Vagina (tissue), 2 donors: ENCODE measurements at regions not wholly inside any gene's neighbourhood (a gene's known extent, or its start where the extent isn't known, plus 50 kb on each side); places are given as distances from the start of the nearest gene placed in this dataset.

Experiments used
- POLR2A ChIP-seq, 2 donors: fragments of 450-650 bp; IDR thresholded peaks; one replicate each; pipeline ENCODE4 v1.6.1; 2017; ENCODE audit warnings: antibody characterized with exemption in 2 of 2, mild to moderate bottlenecking in 2 of 2, moderate library complexity in 2 of 2
- TF ChIP-seq, protein P1 (sequence below), 3 experiments: fragments of 450-650 bp in 2 of 3; fragments of 200-600 bp in 1 of 3; sonication (generic) in 1 of 3; IDR thresholded peaks; one replicate each; pipeline ENCODE4 v1.5.1; 2017 to 2019; ENCODE audit warnings: antibody characterized with exemption in 3 of 3, mild to moderate bottlenecking in 2 of 3, moderate library complexity in 2 of 3

DNA sequence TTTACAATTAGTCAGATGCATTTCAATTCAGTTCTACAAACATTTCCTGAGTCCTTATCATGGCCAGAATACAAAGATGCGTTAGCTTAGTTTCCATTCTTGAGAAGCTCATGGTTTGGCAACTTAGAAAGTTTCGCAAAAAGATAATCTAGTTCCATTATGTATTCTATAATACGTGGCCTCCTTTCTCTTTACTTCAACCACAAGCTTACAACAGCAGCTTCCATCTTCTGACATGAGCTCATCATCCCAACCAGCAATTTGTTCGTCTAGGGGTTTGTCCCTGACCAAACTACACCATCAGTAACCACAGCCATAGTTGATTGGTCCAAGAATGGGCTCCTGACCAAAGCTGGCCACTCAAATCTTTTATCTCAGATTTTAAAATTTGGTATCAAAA lies 267.6 kb upstream of the TBC1D5 start:
- TF ChIP-seq, protein P1, sequence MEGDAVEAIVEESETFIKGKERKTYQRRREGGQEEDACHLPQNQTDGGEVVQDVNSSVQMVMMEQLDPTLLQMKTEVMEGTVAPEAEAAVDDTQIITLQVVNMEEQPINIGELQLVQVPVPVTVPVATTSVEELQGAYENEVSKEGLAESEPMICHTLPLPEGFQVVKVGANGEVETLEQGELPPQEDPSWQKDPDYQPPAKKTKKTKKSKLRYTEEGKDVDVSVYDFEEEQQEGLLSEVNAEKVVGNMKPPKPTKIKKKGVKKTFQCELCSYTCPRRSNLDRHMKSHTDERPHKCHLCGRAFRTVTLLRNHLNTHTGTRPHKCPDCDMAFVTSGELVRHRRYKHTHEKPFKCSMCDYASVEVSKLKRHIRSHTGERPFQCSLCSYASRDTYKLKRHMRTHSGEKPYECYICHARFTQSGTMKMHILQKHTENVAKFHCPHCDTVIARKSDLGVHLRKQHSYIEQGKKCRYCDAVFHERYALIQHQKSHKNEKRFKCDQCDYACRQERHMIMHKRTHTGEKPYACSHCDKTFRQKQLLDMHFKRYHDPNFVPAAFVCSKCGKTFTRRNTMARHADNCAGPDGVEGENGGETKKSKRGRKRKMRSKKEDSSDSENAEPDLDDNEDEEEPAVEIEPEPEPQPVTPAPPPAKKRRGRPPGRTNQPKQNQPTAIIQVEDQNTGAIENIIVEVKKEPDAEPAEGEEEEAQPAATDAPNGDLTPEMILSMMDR (IDR thresholded peaks at IDR 0.05), result no peak
- TF ChIP-seq POLR2A (IDR thresholded peaks at IDR 0.05), result no peak
